ENCODE measurements at regions not wholly inside any gene's neighbourhood (a gene's known extent, or its start where the extent isn't known, plus 50 kb on each side); places are given as distances from the start of the nearest gene placed in this dataset.

- TF ChIP-seq, protein P1, sequence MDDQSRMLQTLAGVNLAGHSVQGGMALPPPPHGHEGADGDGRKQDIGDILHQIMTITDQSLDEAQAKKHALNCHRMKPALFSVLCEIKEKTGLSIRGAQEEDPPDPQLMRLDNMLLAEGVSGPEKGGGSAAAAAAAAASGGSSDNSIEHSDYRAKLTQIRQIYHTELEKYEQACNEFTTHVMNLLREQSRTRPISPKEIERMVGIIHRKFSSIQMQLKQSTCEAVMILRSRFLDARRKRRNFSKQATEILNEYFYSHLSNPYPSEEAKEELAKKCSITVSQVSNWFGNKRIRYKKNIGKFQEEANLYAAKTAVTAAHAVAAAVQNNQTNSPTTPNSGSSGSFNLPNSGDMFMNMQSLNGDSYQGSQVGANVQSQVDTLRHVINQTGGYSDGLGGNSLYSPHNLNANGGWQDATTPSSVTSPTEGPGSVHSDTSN (CRISPR knock-in tag; IDR thresholded peaks at IDR 0.05), result no peak
- no peak for TF ChIP-seq CTCF (tag by site-specific recombination; IDR thresholded peaks at IDR 0.05)
- no peak for TF ChIP-seq ZBTB1 (tag by site-specific recombination; IDR thresholded peaks at IDR 0.05)
- no peak for TF ChIP-seq ZNF138 (tag by site-specific recombination; IDR thresholded peaks at IDR 0.05; ENCODE audit: borderline replicate concordance)
Measured at GRCh38 chr20:6845141-6845540, 77.7 kb downstream of the BMP2 start.
